Thymus (tissue), 11 donors: ENCODE measurements at regions not wholly inside any gene's neighbourhood (a gene's known extent, or its start where the extent isn't known, plus 50 kb on each side); places are given as distances from the start of the nearest gene placed in this dataset.

Experiments used
- DNase-seq, 9 donors: peaks; one replicate each; pipeline ENCODE4 v3.0.0-alpha.2; 2013; ENCODE audit warnings: low spot score in 9 of 9, low read depth in 6 of 9, missing footprints in 1 of 9
- H3K27ac ChIP-seq, 2 donors: one replicate each; pipeline ENCODE4 v1.5.1; 2013; ENCODE audit warnings: control low read depth in 1 of 2, low read depth in 1 of 2, low read length in 1 of 2, mild to moderate bottlenecking in 1 of 2, moderate library complexity in 1 of 2
- H3K27me3 ChIP-seq, 2 donors: one replicate each; pipeline ENCODE4 v1.5.1; 2013; ENCODE audit warnings: low read length in 1 of 2; ENCODE audit not compliant: control insufficient read depth in 2 of 2, insufficient read depth in 1 of 2
- H3K36me3 ChIP-seq, 2 donors: one replicate each; pipeline ENCODE4 v1.5.1; 2013; ENCODE audit warnings: low read length in 1 of 2, mild to moderate bottlenecking in 1 of 2, moderate library complexity in 1 of 2; ENCODE audit not compliant: control insufficient read depth in 2 of 2, insufficient read depth in 2 of 2
- H3K4me1 ChIP-seq, 2 donors: one replicate each; pipeline ENCODE4 v1.5.1; 2013; ENCODE audit warnings: low read length in 2 of 2; ENCODE audit not compliant: control insufficient read depth in 2 of 2, insufficient read depth in 2 of 2
- H3K4me3 ChIP-seq, 2 donors: one replicate each; pipeline ENCODE4 v1.5.1; 2013; ENCODE audit warnings: low read length in 2 of 2, control low read depth in 1 of 2, mild to moderate bottlenecking in 1 of 2
- H3K9me3 ChIP-seq, 2 donors: one replicate each; pipeline ENCODE4 v1.5.1; 2013; ENCODE audit warnings: low read length in 1 of 2, mild to moderate bottlenecking in 1 of 2; ENCODE audit not compliant: control insufficient read depth in 2 of 2, insufficient read depth in 1 of 2
- WGBS: extraction: QIAGEN DNeasy Blood & Tissue Kit; methylation state at CpG from one replicate; pipeline ENCODE4 v1.1.7; 2013; 5-methylcytosine and 5-hydroxymethylcytosine counted together
- donor health status: healthy.

DNA sequence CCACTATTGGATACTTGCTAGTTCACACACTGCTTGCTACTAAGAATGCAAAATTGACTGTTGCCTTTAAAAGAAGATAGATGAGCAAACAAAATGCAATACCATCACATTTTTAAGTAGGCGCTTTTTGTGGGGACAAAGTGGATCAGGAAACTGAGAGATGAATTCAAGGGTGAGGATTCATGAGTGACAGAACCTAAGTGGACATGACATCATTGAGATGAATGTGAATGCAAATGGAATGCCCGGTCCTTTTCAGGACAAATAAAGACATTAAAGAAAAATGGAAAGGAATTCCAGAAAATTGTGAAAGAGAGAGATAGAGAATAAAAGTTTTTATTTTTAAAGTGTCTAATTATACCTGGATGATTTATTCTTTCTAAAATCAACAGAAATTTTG is 106.3 kb upstream of the AKR1E2 start:
- no peak overlapping the region for H3K4me3 ChIP-seq
- no peaks in the 10 kb centered on the region for H3K27me3 ChIP-seq
- no peak for DNase-seq
- no peak overlapping the region for H3K27ac ChIP-seq
- WGBS: 97% methylated on average over 2 of the region's 2 CpGs
- no peaks in the 10 kb centered on the region for H3K4me1 ChIP-seq
- H3K36me3 ChIP-seq: no peaks in the 10 kb centered on the region
- H3K9me3 ChIP-seq: no peaks in the 10 kb centered on the region

DNA sequence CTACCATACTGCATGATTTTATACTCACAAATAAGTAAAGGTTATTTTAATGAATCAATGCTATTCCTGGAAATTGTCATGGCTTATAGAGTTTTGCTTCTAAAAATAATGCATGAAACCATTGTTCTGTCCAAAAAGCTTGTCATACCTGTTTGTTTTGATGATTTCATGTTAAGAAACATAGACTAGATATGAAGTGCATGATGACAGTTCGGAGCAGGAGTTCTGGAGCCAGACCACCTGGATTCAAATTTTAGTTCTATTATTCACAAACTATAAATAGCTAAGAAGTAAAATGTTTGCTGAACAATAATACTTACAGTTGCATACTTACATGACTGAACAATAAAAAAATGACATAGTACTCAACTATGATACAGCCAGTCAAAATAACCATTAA is 107.0 kb upstream of the AKR1E2 start:
- Histone ChIP-seq H3K4me1 (no peaks in the 10 kb centered on the region), H3K9me3 (no peaks in the 10 kb centered on the region), H3K36me3 (no peaks in the 10 kb centered on the region), H3K4me3 (no peak overlapping the region), H3K27me3 (no peaks in the 10 kb centered on the region), H3K27ac (no peak overlapping the region)
- 88% methylated on average over 1 of the region's 1 CpG for WGBS
- no peak for DNase-seq

DNA sequence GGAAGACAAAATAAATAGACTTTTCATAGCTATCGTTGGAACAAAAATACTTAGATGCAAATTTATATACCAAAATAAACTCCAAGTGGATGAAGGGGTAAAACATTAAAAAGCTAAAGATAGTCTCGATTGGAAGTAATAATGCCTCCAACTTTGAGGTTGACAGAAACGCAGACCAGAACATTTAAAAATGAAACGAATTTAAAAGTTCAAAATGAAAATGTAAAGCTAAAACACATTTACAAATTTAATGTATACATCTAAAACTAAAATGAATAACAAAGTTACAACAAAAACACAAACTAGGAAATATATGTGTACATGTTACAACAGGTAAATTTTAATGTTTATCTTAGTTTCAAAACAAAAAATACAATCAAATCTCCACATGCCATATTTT is 107.5 kb upstream of the AKR1E2 start:
- no peaks in the 10 kb centered on the region for H3K9me3 ChIP-seq
- no peaks in the 10 kb centered on the region for H3K27me3 ChIP-seq
- H3K27ac ChIP-seq: no peak overlapping the region
- H3K4me3 ChIP-seq: no peak overlapping the region
- no peaks in the 10 kb centered on the region for H3K4me1 ChIP-seq
- no peak for DNase-seq
- H3K36me3 ChIP-seq: no peaks in the 10 kb centered on the region
- 93% methylated on average over 4 of the region's 4 CpGs for WGBS

GRCh38 chr10:4717670-4718069 is 108.3 kb upstream of the AKR1E2 start:
- Histone ChIP-seq H3K9me3 (no peaks in the 10 kb centered on the region), H3K4me1 (no peaks in the 10 kb centered on the region), H3K27ac (no peak overlapping the region), H3K4me3 (no peak overlapping the region), H3K36me3 (no peaks in the 10 kb centered on the region), H3K27me3 (no peaks in the 10 kb centered on the region)
- DNase-seq: no peak
- WGBS: 98% methylated on average over 1 of the region's 1 CpG

GRCh38 chr10:4710858-4711257 is 115.1 kb upstream of the AKR1E2 start:
- H3K27me3 ChIP-seq: no peaks in the 10 kb centered on the region
- no peak overlapping the region for H3K27ac ChIP-seq
- H3K4me1 ChIP-seq: no peaks in the 10 kb centered on the region
- WGBS: 65% methylated on average over 3 of the region's 3 CpGs
- H3K4me3 ChIP-seq: no peak overlapping the region
- no peaks in the 10 kb centered on the region for H3K9me3 ChIP-seq
- H3K36me3 ChIP-seq: no peaks in the 10 kb centered on the region
- no peak for DNase-seq

GRCh38 chr10:4708123-4708759 is 117.8 kb upstream of the AKR1E2 start:
- Histone ChIP-seq H3K4me3 (no peak overlapping the region), H3K27me3 (no peaks in the 10 kb centered on the region), H3K27ac (no peak overlapping the region), H3K4me1 (no peaks in the 10 kb centered on the region), H3K36me3 (no peaks in the 10 kb centered on the region), H3K9me3 (no peaks in the 10 kb centered on the region)
- no peak for DNase-seq
- 67% methylated on average over 6 of the region's 6 CpGs for WGBS

DNA sequence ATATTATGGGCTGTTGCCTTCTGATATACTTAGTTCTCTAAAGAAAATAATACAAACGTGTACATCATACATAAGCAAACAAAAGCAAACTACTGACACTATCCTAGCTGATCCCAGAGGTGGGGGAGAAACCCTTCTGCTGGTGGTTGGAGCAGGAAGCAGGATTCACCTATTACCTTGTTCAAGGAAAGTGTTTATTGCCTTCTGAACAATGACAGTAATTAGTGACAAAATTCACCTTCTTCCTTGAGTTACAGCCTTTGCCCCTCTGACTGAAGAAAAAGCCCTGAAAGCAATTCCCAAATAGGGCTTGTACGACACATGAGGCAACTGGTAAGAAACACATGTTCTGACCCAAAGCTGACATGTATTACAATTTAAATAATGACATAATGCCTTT is 118.8 kb upstream of the AKR1E2 start:
- H3K27ac ChIP-seq: no peak overlapping the region
- H3K36me3 ChIP-seq: no peaks in the 10 kb centered on the region
- DNase-seq: no peak
- WGBS: 95% methylated on average over 2 of the region's 2 CpGs
- no peaks in the 10 kb centered on the region for H3K4me1 ChIP-seq
- H3K9me3 ChIP-seq: no peaks in the 10 kb centered on the region
- no peaks in the 10 kb centered on the region for H3K27me3 ChIP-seq
- no peak overlapping the region for H3K4me3 ChIP-seq

DNA sequence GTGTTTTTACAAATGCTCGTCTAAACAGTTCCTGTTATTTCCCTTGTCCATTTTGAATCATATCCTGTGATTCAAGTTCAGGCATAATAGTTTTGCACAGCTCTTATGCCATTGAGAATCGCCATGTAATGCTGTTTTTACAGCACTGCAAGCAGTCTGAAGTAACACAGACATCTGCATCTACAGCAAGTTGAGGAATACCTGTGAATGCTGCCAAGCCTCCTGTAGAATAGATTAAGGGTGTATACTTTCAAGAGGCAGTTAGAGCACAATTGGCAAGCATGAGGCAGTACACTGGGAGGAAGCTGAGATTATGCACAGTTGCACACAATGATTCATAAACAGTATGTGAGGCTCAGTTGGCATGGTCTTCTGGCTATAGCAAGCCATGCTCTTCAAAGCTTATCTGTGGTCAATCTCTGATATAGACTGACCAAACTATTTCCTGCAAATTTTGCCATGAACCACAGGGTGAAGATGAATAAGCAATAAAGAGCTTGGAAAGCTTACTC is 121.9 kb upstream of the AKR1E2 start:
- no peaks in the 10 kb centered on the region for H3K9me3 ChIP-seq
- H3K36me3 ChIP-seq: no peaks in the 10 kb centered on the region
- no peak overlapping the region for H3K27ac ChIP-seq
- H3K4me3 ChIP-seq: no peak overlapping the region
- no peaks in the 10 kb centered on the region for H3K27me3 ChIP-seq
- no peak for DNase-seq
- no peaks in the 10 kb centered on the region for H3K4me1 ChIP-seq
- WGBS: 91% methylated on average over 2 of the region's 2 CpGs

GRCh38 chr10:4701016-4701415 is 125.0 kb upstream of the AKR1E2 start:
- H3K27ac ChIP-seq: no peak overlapping the region
- H3K27me3 ChIP-seq: no peaks in the 10 kb centered on the region
- no peaks in the 10 kb centered on the region for H3K36me3 ChIP-seq
- WGBS: 97% methylated on average over 4 of the region's 4 CpGs
- no peak overlapping the region for H3K4me3 ChIP-seq
- H3K9me3 ChIP-seq: no peaks in the 10 kb centered on the region
- no peak for DNase-seq
- H3K4me1 ChIP-seq: no peaks in the 10 kb centered on the region
